Activated CD8-positive, alpha-beta T cell treated with anti-CD3 and anti-CD28 coated beads for 36 hours (primary cell): ENCODE measurements at regions not wholly inside any gene's neighbourhood (a gene's known extent, or its start where the extent isn't known, plus 50 kb on each side); places are given as distances from the start of the nearest gene placed in this dataset.

ENCODE experiments used
- ATAC-seq: fragments of 200-7000 bp; cut with Tn5 transposase; one replicate; pipeline ENCODE4 v1.10.0; 2021; ENCODE audit warnings: mild to moderate bottlenecking, moderate library complexity
- CTCF ChIA-PET: fragments of 350-600 bp; sonication (Branson Sonifier 250); formaldehyde crosslinking; loops from one replicate; lab custom pipeline; 2021; ENCODE audit warnings: antibody characterized with exemption; lab: Charles Lee
- POLR2A ChIA-PET: fragments of 350-600 bp; sonication (Branson Sonifier 250); formaldehyde crosslinking; loops from one replicate; lab custom pipeline; 2021; ENCODE audit warnings: antibody characterized with exemption; lab: Charles Lee
- DNase-seq: peaks from one replicate; pipeline ENCODE4 v3.0.0-alpha.2; 2020
- H3K27ac Mint-ChIP-seq: one replicate; pipeline ENCODE4 v1.8.0; 2021; ENCODE audit warnings: mild to moderate bottlenecking, mixed read lengths
- H3K27me3 Mint-ChIP-seq: one replicate; pipeline ENCODE4 v1.8.0; 2021; ENCODE audit warnings: mixed read lengths
- H3K36me3 Mint-ChIP-seq: one replicate; pipeline ENCODE4 v1.8.0; 2021; ENCODE audit warnings: low read depth, mixed read lengths
- H3K4me1 Mint-ChIP-seq: one replicate; pipeline ENCODE4 v1.8.0; 2021; ENCODE audit warnings: low read depth, mixed read lengths
- H3K4me3 Mint-ChIP-seq: one replicate; pipeline ENCODE4 v1.8.0; 2021; ENCODE audit warnings: mild to moderate bottlenecking, moderate library complexity, mixed read lengths
- H3K9me3 Mint-ChIP-seq: one replicate; pipeline ENCODE4 v1.8.0; 2021; ENCODE audit warnings: mixed read lengths
- intact Hi-C: fragments of 100-400 bp; cut with micrococcal nuclease; formaldehyde crosslinking; loops from one replicate; pipeline ENCODE4 v1.10.0; 2022
- TF ChIP-seq, protein P1 (sequence below): fragments of 200-600 bp; IDR thresholded peaks from one replicate; pipeline ENCODE4 v1.8.0; 2022; ENCODE audit warnings: antibody characterized with exemption, mild to moderate bottlenecking

- intact Hi-C loops = no loop called here
- CTCF ChIA-PET = no interaction called here
- TF ChIP-seq, protein P1, sequence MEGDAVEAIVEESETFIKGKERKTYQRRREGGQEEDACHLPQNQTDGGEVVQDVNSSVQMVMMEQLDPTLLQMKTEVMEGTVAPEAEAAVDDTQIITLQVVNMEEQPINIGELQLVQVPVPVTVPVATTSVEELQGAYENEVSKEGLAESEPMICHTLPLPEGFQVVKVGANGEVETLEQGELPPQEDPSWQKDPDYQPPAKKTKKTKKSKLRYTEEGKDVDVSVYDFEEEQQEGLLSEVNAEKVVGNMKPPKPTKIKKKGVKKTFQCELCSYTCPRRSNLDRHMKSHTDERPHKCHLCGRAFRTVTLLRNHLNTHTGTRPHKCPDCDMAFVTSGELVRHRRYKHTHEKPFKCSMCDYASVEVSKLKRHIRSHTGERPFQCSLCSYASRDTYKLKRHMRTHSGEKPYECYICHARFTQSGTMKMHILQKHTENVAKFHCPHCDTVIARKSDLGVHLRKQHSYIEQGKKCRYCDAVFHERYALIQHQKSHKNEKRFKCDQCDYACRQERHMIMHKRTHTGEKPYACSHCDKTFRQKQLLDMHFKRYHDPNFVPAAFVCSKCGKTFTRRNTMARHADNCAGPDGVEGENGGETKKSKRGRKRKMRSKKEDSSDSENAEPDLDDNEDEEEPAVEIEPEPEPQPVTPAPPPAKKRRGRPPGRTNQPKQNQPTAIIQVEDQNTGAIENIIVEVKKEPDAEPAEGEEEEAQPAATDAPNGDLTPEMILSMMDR = no peak
- Mint-ChIP-seq H3K9me3 (no peaks in the 10 kb centered on the region), H3K4me3 (no peak overlapping the region), H3K4me1 (no peaks in the 10 kb centered on the region), H3K27ac (no peak overlapping the region), H3K27me3 (no peaks in the 10 kb centered on the region), H3K36me3 (no peaks in the 10 kb centered on the region)
- POLR2A ChIA-PET = no interaction called here
- DNase-seq (no peak), ATAC-seq (no peak)
Observed at GRCh38 chr14:86902176-86902950, 1090.6 kb downstream of the GALC start.

DNA sequence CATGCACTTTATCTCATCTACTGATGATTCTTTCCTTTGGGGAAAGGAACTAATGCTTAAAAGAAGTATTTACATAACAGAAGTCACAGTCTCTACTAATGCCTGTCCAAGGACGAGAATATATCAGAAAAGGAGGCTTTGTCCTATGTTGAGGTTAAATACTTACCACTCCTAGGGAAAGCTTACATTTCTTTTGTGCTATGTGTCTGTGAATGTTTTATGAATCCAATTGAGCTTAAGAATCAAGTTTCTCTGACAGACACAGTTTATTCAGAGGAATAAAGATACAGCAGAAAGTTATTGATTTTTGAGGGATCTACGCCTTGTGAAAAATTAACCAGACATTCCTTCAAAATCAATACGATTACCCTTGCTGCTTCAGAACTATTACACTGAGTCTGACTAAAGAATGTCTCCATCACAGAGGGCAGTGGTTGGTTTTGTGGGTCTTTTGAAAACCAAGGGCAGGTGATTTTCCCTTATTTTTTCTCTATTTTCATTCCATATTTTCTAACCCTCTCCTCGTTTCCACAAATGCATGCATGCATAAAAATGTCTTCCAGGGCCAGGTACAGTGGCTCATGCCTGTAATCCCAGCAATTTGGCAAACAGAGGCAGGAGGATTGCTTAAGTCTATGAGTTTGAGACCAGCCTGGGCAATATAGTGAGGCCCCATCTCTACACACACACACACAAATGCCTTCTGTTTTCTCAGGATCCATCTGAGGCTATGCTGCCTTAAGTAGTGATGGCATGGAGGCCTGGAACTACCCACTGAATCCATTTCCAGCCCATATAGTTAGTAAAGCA lies 1095.1 kb downstream of the GALC start:
- CTCF ChIA-PET = no interaction called here

DNA sequence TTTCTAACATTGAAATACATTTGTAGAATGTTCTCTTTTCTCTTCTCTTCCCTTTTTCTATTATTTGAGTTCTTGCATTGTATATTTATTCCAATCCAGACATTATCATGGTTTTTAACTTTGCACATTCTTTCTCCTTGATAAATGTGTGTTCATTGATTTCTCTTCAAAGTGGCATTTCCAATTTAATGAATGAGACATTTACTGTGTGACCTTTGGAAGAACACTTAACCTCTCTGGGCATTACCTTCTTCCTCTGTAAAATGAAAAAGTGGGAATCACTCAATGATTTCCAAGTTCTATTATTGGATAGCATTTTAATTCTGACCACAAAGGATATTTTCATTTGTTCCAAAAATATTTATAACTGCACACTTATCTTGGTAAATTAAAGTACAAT lies 1095.8 kb downstream of the GALC start:
- DNase-seq = no peak
- Mint-ChIP-seq H3K27ac (no peak overlapping the region), H3K9me3 (no peaks in the 10 kb centered on the region), H3K27me3 (no peaks in the 10 kb centered on the region), H3K36me3 (no peaks in the 10 kb centered on the region), H3K4me3 (no peak overlapping the region), H3K4me1 (no peaks in the 10 kb centered on the region)
- ATAC-seq = no peak
- TF ChIP-seq, protein P1 = no peak
- intact Hi-C loops = no loop called here
- ChIA-PET POLR2A (no interaction called here), CTCF (no interaction called here)

More for the DNA sequence above, 1095.1 kb downstream of the GALC start:
- H3K27me3 Mint-ChIP-seq = no peaks in the 10 kb centered on the region
- POLR2A ChIA-PET = no interaction called here
- no peak for ATAC-seq
- no peaks in the 10 kb centered on the region for H3K4me1 Mint-ChIP-seq
- no peaks in the 10 kb centered on the region for H3K9me3 Mint-ChIP-seq
- no peak overlapping the region for H3K27ac Mint-ChIP-seq
- no peaks in the 10 kb centered on the region for H3K36me3 Mint-ChIP-seq
- TF ChIP-seq, protein P1 = no peak
- DNase-seq = no peak
- H3K4me3 Mint-ChIP-seq = no peak overlapping the region
- intact Hi-C loops = no loop called here

- Mint-ChIP-seq H3K36me3 (no peaks in the 10 kb centered on the region), H3K4me1 (no peaks in the 10 kb centered on the region), H3K4me3 (no peak overlapping the region), H3K27me3 (no peaks in the 10 kb centered on the region), H3K27ac (no peak overlapping the region), H3K9me3 (no peaks in the 10 kb centered on the region)
- CTCF ChIA-PET = no interaction called here
- intact Hi-C loops = no loop called here
- DNase-seq = no peak
- POLR2A ChIA-PET = no interaction called here
- ATAC-seq = no peak
- TF ChIP-seq, protein P1 = no peak
Observed at GRCh38 chr14:86896701-86897100, 1096.3 kb downstream of the GALC start.
